GM21576 (cell line): ENCODE measurements at regions not wholly inside any gene's neighbourhood (a gene's known extent, or its start where the extent isn't known, plus 50 kb on each side); places are given as distances from the start of the nearest gene placed in this dataset.

Experiments
- ATAC-seq: cut with Tn5 transposase; IDR thresholded peaks from one replicate; pipeline ENCODE4 v1.9.1; 2021; ENCODE audit warnings: mild to moderate bottlenecking, moderate library complexity; ENCODE audit not compliant: unreplicated experiment

GRCh38 chr6:139568151-139568955 lies 193.9 kb upstream of the CITED2 start:
- ATAC-seq, result no peak

- ATAC-seq, result no peak
Observed at GRCh38 chr6:139567095-139567494, 192.6 kb upstream of the CITED2 start.

- ATAC-seq, result no peak
Observed at GRCh38 chr6:139565591-139565990, 191.1 kb upstream of the CITED2 start.

- ATAC-seq, result no peak
Observed at GRCh38 chr6:139557547-139557946, 183.1 kb upstream of the CITED2 start.

- ATAC-seq, result no peak
Observed at GRCh38 chr6:139556532-139556931, 182.1 kb upstream of the CITED2 start.

GRCh38 chr6:139553916-139554315 lies 179.5 kb upstream of the CITED2 start:
- ATAC-seq, result no peak

- no peak for ATAC-seq
Observed at GRCh38 chr6:139551376-139551775, 176.9 kb upstream of the CITED2 start.

GRCh38 chr6:139550361-139550760 lies 175.9 kb upstream of the CITED2 start:
- no peak for ATAC-seq

- ATAC-seq, result no peak
Observed at GRCh38 chr6:139549561-139550070, 175.2 kb upstream of the CITED2 start.

GRCh38 chr6:139547804-139548203 lies 173.4 kb upstream of the CITED2 start:
- no peak for ATAC-seq

- no peak for ATAC-seq
Observed at GRCh38 chr6:139547122-139547776, 172.8 kb upstream of the CITED2 start.

- ATAC-seq, result no peak
Observed at GRCh38 chr6:139546106-139546472, 171.6 kb upstream of the CITED2 start.

GRCh38 chr6:139545206-139546105 lies 171.0 kb upstream of the CITED2 start:
- ATAC-seq, result no peak

- no peak for ATAC-seq
Observed at GRCh38 chr6:139544701-139545057, 170.2 kb upstream of the CITED2 start.

GRCh38 chr6:139542351-139542750 lies 167.9 kb upstream of the CITED2 start:
- no peak for ATAC-seq

- ATAC-seq, result no peak
Observed at GRCh38 chr6:139540894-139541293, 166.4 kb upstream of the CITED2 start.

GRCh38 chr6:139540276-139540675 lies 165.8 kb upstream of the CITED2 start:
- ATAC-seq, result peak; percentile 76

- ATAC-seq, result no peak
Observed at GRCh38 chr6:139539852-139540251, 165.4 kb upstream of the CITED2 start.

GRCh38 chr6:139538366-139538765 lies 163.9 kb upstream of the CITED2 start:
- ATAC-seq, result no peak

GRCh38 chr6:139536751-139537617 lies 162.5 kb upstream of the CITED2 start:
- no peak for ATAC-seq
